Fibroblast of lung (primary cell): ENCODE measurements at regions not wholly inside any gene's neighbourhood (a gene's known extent, or its start where the extent isn't known, plus 50 kb on each side); places are given as distances from the start of the nearest gene placed in this dataset.

Experiments
- DNase-seq, 2 donors: peaks; one replicate each; pipeline versions ENCODE4 v3.0.0 to v3.0.0-alpha.2; 2010; ENCODE audit warnings: low read depth in 2 of 2
- H2AFZ ChIP-seq: 2 replicates; pipeline ENCODE4 v1.5.1; 2012; ENCODE audit warnings: low read length, control low read depth, inconsistent platforms
- H3K27ac ChIP-seq: 2 replicates; pipeline ENCODE4 v1.5.1; 2011; ENCODE audit warnings: low read length, control low read depth; ENCODE audit not compliant: insufficient read depth
- H3K27me3 ChIP-seq: 2 replicates; pipeline ENCODE4 v1.5.1; 2011; ENCODE audit warnings: mild to moderate bottlenecking, low read length; ENCODE audit not compliant: control insufficient read depth, insufficient read depth
- H3K36me3 ChIP-seq: 2 replicates; pipeline ENCODE4 v1.5.1; 2011; ENCODE audit warnings: low read length; ENCODE audit not compliant: control insufficient read depth, insufficient read depth
- H3K4me1 ChIP-seq: 2 replicates; pipeline ENCODE4 v1.5.1; 2011; ENCODE audit warnings: low read length; ENCODE audit not compliant: control insufficient read depth, insufficient read depth; ENCODE audit errors: extremely low read depth
- H3K4me2 ChIP-seq: 2 replicates; pipeline ENCODE4 v1.5.1; 2011; ENCODE audit warnings: low read length, control low read depth; ENCODE audit not compliant: insufficient read depth; ENCODE audit errors: extremely low read depth
- H3K4me3 ChIP-seq, 4 experiments: fragments of 200-600 bp in 1 of 4; sonication (generic) in 1 of 4; replicated peaks in 1 of 4; 2 replicates each; pipeline ENCODE4 v1.5.1; 2011 to 2016; ENCODE audit warnings: low read length in 4 of 4, low read depth in 3 of 4, mild to moderate bottlenecking in 3 of 4, control low read depth in 2 of 4, inconsistent platforms in 1 of 4, mixed read lengths in 1 of 4; ENCODE audit not compliant: insufficient read depth in 1 of 4; ENCODE audit errors: control extremely low read depth in 1 of 4
- H3K79me2 ChIP-seq: 2 replicates; pipeline ENCODE4 v1.5.1; 2012; ENCODE audit warnings: mild to moderate bottlenecking, low read length, inconsistent platforms; ENCODE audit not compliant: control insufficient read depth, insufficient read depth
- H3K9ac ChIP-seq: 2 replicates; pipeline ENCODE4 v1.5.1; 2011; ENCODE audit warnings: mild to moderate bottlenecking, low read length, control low read depth; ENCODE audit not compliant: insufficient read depth
- H3K9me3 ChIP-seq: 2 replicates; pipeline ENCODE4 v1.5.1; 2012; ENCODE audit warnings: low read depth, low read length; ENCODE audit not compliant: control insufficient read depth, insufficient read depth
- H4K20me1 ChIP-seq: 2 replicates; pipeline ENCODE4 v1.5.1; 2011; ENCODE audit warnings: low read length; ENCODE audit not compliant: control insufficient read depth, insufficient read depth; ENCODE audit errors: extremely low read depth
- CTCF ChIP-seq, 2 donors: IDR thresholded peaks in 1 of 2; conservative IDR thresholded peaks in 1 of 2; 1 replicate in 1 of 2; 2 replicates in 1 of 2; pipeline ENCODE4 v1.5.1; 2011 to 2012; ENCODE audit warnings: low read length in 2 of 2, control low read depth in 1 of 2, inconsistent platforms in 1 of 2, low read depth in 1 of 2, mild to moderate bottlenecking in 1 of 2
- EZH2 ChIP-seq: IDR thresholded peaks from 2 replicates; pipeline ENCODE4 v1.5.1; 2012; ENCODE audit warnings: low read length, control low read depth, mild to moderate bottlenecking; ENCODE audit errors: missing control alignments

GRCh38 chr9:27844797-27845196 lies 271.5 kb upstream of the C9orf72 start:
- no peak for TF ChIP-seq EZH2
- TF ChIP-seq CTCF (conservative IDR thresholded peaks at IDR 0.05 in 1 of 2, IDR thresholded peaks at IDR 0.05 in 1 of 2; ENCODE audit: low read depth in 1 of 2, low read length in 2 of 2): no peak
- Histone ChIP-seq H3K27me3 (no peaks in the 10 kb centered on the region), H2AFZ (no peak overlapping the region), H3K9ac (no peak overlapping the region), H3K4me2 (no peak overlapping the region), H4K20me1 (no peaks in the 10 kb centered on the region), H3K36me3 (no peaks in the 10 kb centered on the region), H3K27ac (no peak overlapping the region), H3K79me2 (no peaks in the 10 kb centered on the region), H3K4me3 (no peak overlapping the region), H3K4me1 (no peaks in the 10 kb centered on the region), H3K9me3 (no peaks in the 10 kb centered on the region)
- no peak for DNase-seq

GRCh38 chr9:27847380-27847779 lies 274.1 kb upstream of the C9orf72 start:
- no peaks in the 10 kb centered on the region for H3K36me3 ChIP-seq
- H3K4me2 ChIP-seq: no peak overlapping the region
- H3K27me3 ChIP-seq: no peaks in the 10 kb centered on the region
- no peaks in the 10 kb centered on the region for H3K79me2 ChIP-seq
- no peak for DNase-seq
- H3K4me1 ChIP-seq: no peaks in the 10 kb centered on the region
- TF ChIP-seq EZH2 (no peak), CTCF (conservative IDR thresholded peaks at IDR 0.05 in 1 of 2, IDR thresholded peaks at IDR 0.05 in 1 of 2; ENCODE audit: low read depth in 1 of 2, low read length in 2 of 2) (no peak)
- H2AFZ ChIP-seq: no peak overlapping the region
- no peak overlapping the region for H3K4me3 ChIP-seq
- H3K9me3 ChIP-seq: no peaks in the 10 kb centered on the region
- no peaks in the 10 kb centered on the region for H4K20me1 ChIP-seq
- no peak overlapping the region for H3K9ac ChIP-seq
- H3K27ac ChIP-seq: no peak overlapping the region

GRCh38 chr9:27847818-27848217 lies 274.5 kb upstream of the C9orf72 start:
- Histone ChIP-seq H3K4me1 (no peaks in the 10 kb centered on the region), H3K79me2 (no peaks in the 10 kb centered on the region), H3K9ac (no peak overlapping the region), H3K36me3 (no peaks in the 10 kb centered on the region), H3K9me3 (no peaks in the 10 kb centered on the region), H4K20me1 (no peaks in the 10 kb centered on the region), H3K4me2 (no peak overlapping the region), H3K4me3 (no peak overlapping the region), H2AFZ (no peak overlapping the region), H3K27ac (no peak overlapping the region), H3K27me3 (no peaks in the 10 kb centered on the region)
- no peak for DNase-seq
- no peak for TF ChIP-seq CTCF (conservative IDR thresholded peaks at IDR 0.05 in 1 of 2, IDR thresholded peaks at IDR 0.05 in 1 of 2; ENCODE audit: low read depth in 1 of 2, low read length in 2 of 2)
- TF ChIP-seq EZH2: no peak
